Testis (tissue), 2 donors: ENCODE measurements at regions not wholly inside any gene's neighbourhood (a gene's known extent, or its start where the extent isn't known, plus 50 kb on each side); places are given as distances from the start of the nearest gene placed in this dataset.

Experiments
- DNase-seq: peaks from one replicate; pipeline ENCODE4 v3.0.0-alpha.2; 2019
- H3K27ac ChIP-seq, 2 donors: fragments of 200-600 bp; sonication (generic); one replicate each; pipeline ENCODE4 v1.5.1; 2019
- H3K27me3 ChIP-seq: fragments of 200-600 bp; sonication (generic); one replicate; pipeline ENCODE4 v1.5.1; 2019
- H3K36me3 ChIP-seq: fragments of 200-600 bp; sonication (generic); one replicate; pipeline ENCODE4 v1.5.1; 2017; ENCODE audit warnings: low read depth; ENCODE audit errors: missing control alignments
- H3K4me1 ChIP-seq: fragments of 200-600 bp; sonication (generic); one replicate; pipeline ENCODE4 v1.5.1; 2019
- H3K4me3 ChIP-seq, 2 donors: fragments of 200-600 bp; sonication (generic); one replicate each; pipeline ENCODE4 v1.5.1; 2017 to 2019
- H3K9me3 ChIP-seq: fragments of 200-600 bp; sonication (generic); one replicate; pipeline ENCODE4 v1.5.1; 2017
- CTCF ChIP-seq, 3 experiments: fragments of 450-650 bp in 2 of 3; fragments of 200-600 bp in 1 of 3; sonication (generic) in 1 of 3; IDR thresholded peaks; one replicate each; pipeline ENCODE4 v1.5.1; 2016 to 2019; ENCODE audit warnings: antibody characterized with exemption in 3 of 3, mild to moderate bottlenecking in 2 of 3, moderate library complexity in 1 of 3
- POLR2A ChIP-seq: fragments of 450-650 bp; IDR thresholded peaks from one replicate; pipeline ENCODE4 v1.6.1; 2017; ENCODE audit warnings: antibody characterized with exemption, mild to moderate bottlenecking, moderate library complexity
- WGBS, 2 donors: methylation state at CpG; one replicate each; pipeline ENCODE4 v1.1.5; 2018; 5-methylcytosine and 5-hydroxymethylcytosine counted together
- intact Hi-C: fragments of 100-400 bp; cut with DNase I; formaldehyde crosslinking; loops from one replicate; pipeline ENCODE4 v1.15.1; 2023; ENCODE audit warnings: low total_unique reads
- small RNA-seq, 2 donors: library from RNA; depleted of rRNA; stranded (forward); fragments of <200 nt; gene quantifications; one replicate each; pipeline ENCODE3, GENCODE V24; 2016

- Histone ChIP-seq H3K9me3 (no peaks in the 10 kb centered on the region), H3K36me3 (no peaks in the 10 kb centered on the region), H3K27ac (no peak overlapping the region), H3K27me3 (no peaks in the 10 kb centered on the region), H3K4me1 (no peaks in the 10 kb centered on the region), H3K4me3 (no peak overlapping the region)
- WGBS, 2 donors, result 77 to 85% methylated on average over 1 of the region's 1 CpG
- no peak for DNase-seq
- no peak for TF ChIP-seq CTCF (IDR thresholded peaks at IDR 0.05)
- no peak for TF ChIP-seq POLR2A
- intact Hi-C loops, result no loop called here
Observed at GRCh38 chr12:11593013-11593412, 56.5 kb upstream of the ETV6 start.

- no peaks in the 10 kb centered on the region for H3K27me3 ChIP-seq
- H3K36me3 ChIP-seq, result no peaks in the 10 kb centered on the region
- TF ChIP-seq POLR2A (no peak), CTCF (IDR thresholded peaks at IDR 0.05) (no peak)
- no peaks in the 10 kb centered on the region for H3K9me3 ChIP-seq
- H3K4me3 ChIP-seq, result no peak overlapping the region
- intact Hi-C loops, result no loop called here
- no peaks in the 10 kb centered on the region for H3K4me1 ChIP-seq
- no peak overlapping the region for H3K27ac ChIP-seq
- 64 to 94% methylated on average over 2 to 3 of the region's 3 CpGs for WGBS, 2 donors
- DNase-seq, result no peak
Observed at GRCh38 chr12:11595080-11595479, 54.4 kb upstream of the ETV6 start.

GRCh38 chr12:11596141-11596540, 53.3 kb upstream of the ETV6 start:
- no peak for TF ChIP-seq POLR2A
- no peak for TF ChIP-seq CTCF (IDR thresholded peaks at IDR 0.05)
- Histone ChIP-seq H3K4me1 (no peaks in the 10 kb centered on the region), H3K9me3 (no peaks in the 10 kb centered on the region), H3K36me3 (no peaks in the 10 kb centered on the region), H3K27me3 (no peaks in the 10 kb centered on the region), H3K4me3 (no peak overlapping the region), H3K27ac (no peak overlapping the region)
- WGBS, 2 donors, result 79 to 87% methylated on average over 1 of the region's 1 CpG
- no peak for DNase-seq
- intact Hi-C loops, result no loop called here

- DNase-seq, result no peak
- TF ChIP-seq POLR2A (no peak), CTCF (IDR thresholded peaks at IDR 0.05) (no peak)
- H3K27me3 ChIP-seq, result no peaks in the 10 kb centered on the region
- intact Hi-C loops, result no loop called here
- no peaks in the 10 kb centered on the region for H3K9me3 ChIP-seq
- WGBS, 2 donors, result 73 to 91% methylated on average over 7 of the region's 7 CpGs
- H3K36me3 ChIP-seq, result no peaks in the 10 kb centered on the region
- H3K4me3 ChIP-seq, result no peak overlapping the region
- H3K27ac ChIP-seq, result no peak overlapping the region
- H3K4me1 ChIP-seq, result no peaks in the 10 kb centered on the region
Observed at GRCh38 chr12:11598900-11599299, 50.6 kb upstream of the ETV6 start.

Small RNA genes lying in the stretch of these regions (small RNA-seq; reads per million reads assigned to genes)
- 0 reads per million in 2 donors for gene AC007450.3
- gene HIGD1AP8, result 0 reads per million in 2 donors
- 0 reads per million in 2 donors for gene RNU7-60P
